WTC11 (cell line): ENCODE measurements at regions not wholly inside any gene's neighbourhood (a gene's known extent, or its start where the extent isn't known, plus 50 kb on each side); places are given as distances from the start of the nearest gene placed in this dataset.

ENCODE experiments used
- ATAC-seq: fragments of 200-7000 bp; cut with Tn5 transposase; 2 replicates; pipeline ENCODE4 v1.10.0; 2021; ENCODE audit warnings: mild to moderate bottlenecking, moderate library complexity
- CTCF ChIA-PET: fragments of 300-600 bp; sonication (Branson Sonifier 250); formaldehyde crosslinking; loops from one replicate; lab custom pipeline; 2021; ENCODE audit warnings: antibody characterized with exemption; lab: Charles Lee
- POLR2A ChIA-PET: fragments of 350-600 bp; sonication (Branson Sonifier 250); formaldehyde crosslinking; loops from one replicate; lab custom pipeline; 2021; ENCODE audit warnings: antibody characterized with exemption; lab: Charles Lee
- DNase-seq: peaks from one replicate; pipeline ENCODE4 v3.0.0; 2021; ENCODE audit warnings: low spot score
- H3K27ac Mint-ChIP-seq: 2 replicates; pipeline ENCODE4 v1.8.0; 2021; ENCODE audit warnings: mixed read lengths
- H3K27me3 Mint-ChIP-seq: 2 replicates; pipeline ENCODE4 v1.8.0; 2021; ENCODE audit warnings: low read depth, mild to moderate bottlenecking, moderate library complexity, mixed read lengths
- H3K36me3 Mint-ChIP-seq: 2 replicates; pipeline ENCODE4 v1.8.0; 2021; ENCODE audit warnings: mixed read lengths
- H3K4me1 Mint-ChIP-seq: 2 replicates; pipeline ENCODE4 v1.8.0; 2022; ENCODE audit warnings: mixed read lengths
- H3K4me3 Mint-ChIP-seq: 2 replicates; pipeline ENCODE4 v1.8.0; 2021; ENCODE audit warnings: mild to moderate bottlenecking, moderate library complexity, mixed read lengths
- H3K9me3 Mint-ChIP-seq: 2 replicates; pipeline ENCODE4 v1.8.0; 2021; ENCODE audit warnings: mixed read lengths
- ATF3 ChIP-seq: sonication (generic); formaldehyde crosslinking; conservative IDR thresholded peaks from 2 replicates; pipeline ENCODE4 v1.8.1; 2022; ENCODE audit warnings: mild to moderate bottlenecking, missing genetic modification reagents
- ATF6 ChIP-seq: sonication (generic); formaldehyde crosslinking; IDR thresholded peaks from 2 replicates; pipeline ENCODE4 v1.8.1; 2023; ENCODE audit warnings: mild to moderate bottlenecking, missing genetic modification reagents
- ESRRA ChIP-seq: sonication (generic); formaldehyde crosslinking; IDR thresholded peaks from 2 replicates; pipeline ENCODE4 v1.8.1; 2022; ENCODE audit warnings: mild to moderate bottlenecking, missing genetic modification reagents, borderline replicate concordance
- GTF2I ChIP-seq: fragments of 250-450 bp; sonication (Bioruptor Pico); conservative IDR thresholded peaks from 2 replicates; pipeline ENCODE4 v1.4.0; 2021; ENCODE audit warnings: mild to moderate bottlenecking
- IRF1 ChIP-seq: sonication (generic); formaldehyde crosslinking; IDR thresholded peaks from 2 replicates; pipeline ENCODE4 v1.8.0; 2023; ENCODE audit warnings: missing genetic modification reagents
- KAT7 ChIP-seq: sonication (generic); formaldehyde crosslinking; IDR thresholded peaks from 2 replicates; pipeline ENCODE4 v1.8.1; 2023; ENCODE audit warnings: missing genetic modification reagents, mild to moderate bottlenecking, borderline replicate concordance
- MYBL2 ChIP-seq: sonication (generic); formaldehyde crosslinking; IDR thresholded peaks from 2 replicates; pipeline ENCODE4 v1.8.1; 2023; ENCODE audit warnings: mild to moderate bottlenecking, moderate library complexity, missing genetic modification reagents
- NFYB ChIP-seq: sonication (generic); formaldehyde crosslinking; conservative IDR thresholded peaks from 2 replicates; pipeline ENCODE4 v1.8.0; 2022; ENCODE audit warnings: low read depth, missing genetic modification reagents
- NR1H2 ChIP-seq: sonication (generic); formaldehyde crosslinking; IDR thresholded peaks from 2 replicates; pipeline ENCODE4 v1.9.0; 2021; ENCODE audit warnings: mild to moderate bottlenecking, moderate library complexity, missing genetic modification reagents
- NR3C1 ChIP-seq: sonication (generic); formaldehyde crosslinking; conservative IDR thresholded peaks from 2 replicates; pipeline ENCODE4 v1.8.1; 2023; ENCODE audit warnings: low read depth, mild to moderate bottlenecking, missing genetic modification reagents
- ZBTB21 ChIP-seq: sonication (generic); formaldehyde crosslinking; IDR thresholded peaks from 2 replicates; pipeline ENCODE4 v1.8.1; 2023; ENCODE audit warnings: mild to moderate bottlenecking, missing genetic modification reagents, borderline replicate concordance
- ZNF138 ChIP-seq: sonication (generic); formaldehyde crosslinking; conservative IDR thresholded peaks from 2 replicates; pipeline ENCODE4 v1.8.1; 2022; ENCODE audit warnings: mild to moderate bottlenecking, moderate library complexity, missing genetic modification reagents
- TF ChIP-seq, protein P1 (sequence below): sonication (generic); formaldehyde crosslinking; IDR thresholded peaks from 2 replicates; pipeline ENCODE4 v1.8.1; 2023; ENCODE audit warnings: mild to moderate bottlenecking, missing genetic modification reagents, moderate library complexity
- TF ChIP-seq, protein P2 (sequence below): fragments of 250-450 bp; sonication (Bioruptor Pico); IDR thresholded peaks from 2 replicates; pipeline ENCODE4 v1.9.0; 2021; ENCODE audit warnings: mild to moderate bottlenecking, borderline replicate concordance
- TF ChIP-seq, protein P3 (sequence below): sonication (generic); formaldehyde crosslinking; IDR thresholded peaks from 2 replicates; pipeline ENCODE4 v1.8.1; 2023; ENCODE audit warnings: mild to moderate bottlenecking, missing genetic modification reagents, moderate library complexity
- TF ChIP-seq, protein P4 (sequence below): sonication (generic); formaldehyde crosslinking; IDR thresholded peaks from 2 replicates; pipeline ENCODE4 v1.8.0; 2022; ENCODE audit warnings: mild to moderate bottlenecking, missing genetic modification reagents

GRCh38 chr22:49278340-49278739 is 549.3 kb downstream of the BRD1 start (continued):
- TF ChIP-seq ESRRA (CRISPR knock-in tag): no peak
- TF ChIP-seq KAT7 (CRISPR knock-in tag): no peak
- TF ChIP-seq, protein P1, sequence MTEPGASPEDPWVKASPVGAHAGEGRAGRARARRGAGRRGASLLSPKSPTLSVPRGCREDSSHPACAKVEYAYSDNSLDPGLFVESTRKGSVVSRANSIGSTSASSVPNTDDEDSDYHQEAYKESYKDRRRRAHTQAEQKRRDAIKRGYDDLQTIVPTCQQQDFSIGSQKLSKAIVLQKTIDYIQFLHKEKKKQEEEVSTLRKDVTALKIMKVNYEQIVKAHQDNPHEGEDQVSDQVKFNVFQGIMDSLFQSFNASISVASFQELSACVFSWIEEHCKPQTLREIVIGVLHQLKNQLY (CRISPR knock-in tag): no peak
- TF ChIP-seq NFYB (CRISPR knock-in tag): no peak
- TF ChIP-seq, protein P2, sequence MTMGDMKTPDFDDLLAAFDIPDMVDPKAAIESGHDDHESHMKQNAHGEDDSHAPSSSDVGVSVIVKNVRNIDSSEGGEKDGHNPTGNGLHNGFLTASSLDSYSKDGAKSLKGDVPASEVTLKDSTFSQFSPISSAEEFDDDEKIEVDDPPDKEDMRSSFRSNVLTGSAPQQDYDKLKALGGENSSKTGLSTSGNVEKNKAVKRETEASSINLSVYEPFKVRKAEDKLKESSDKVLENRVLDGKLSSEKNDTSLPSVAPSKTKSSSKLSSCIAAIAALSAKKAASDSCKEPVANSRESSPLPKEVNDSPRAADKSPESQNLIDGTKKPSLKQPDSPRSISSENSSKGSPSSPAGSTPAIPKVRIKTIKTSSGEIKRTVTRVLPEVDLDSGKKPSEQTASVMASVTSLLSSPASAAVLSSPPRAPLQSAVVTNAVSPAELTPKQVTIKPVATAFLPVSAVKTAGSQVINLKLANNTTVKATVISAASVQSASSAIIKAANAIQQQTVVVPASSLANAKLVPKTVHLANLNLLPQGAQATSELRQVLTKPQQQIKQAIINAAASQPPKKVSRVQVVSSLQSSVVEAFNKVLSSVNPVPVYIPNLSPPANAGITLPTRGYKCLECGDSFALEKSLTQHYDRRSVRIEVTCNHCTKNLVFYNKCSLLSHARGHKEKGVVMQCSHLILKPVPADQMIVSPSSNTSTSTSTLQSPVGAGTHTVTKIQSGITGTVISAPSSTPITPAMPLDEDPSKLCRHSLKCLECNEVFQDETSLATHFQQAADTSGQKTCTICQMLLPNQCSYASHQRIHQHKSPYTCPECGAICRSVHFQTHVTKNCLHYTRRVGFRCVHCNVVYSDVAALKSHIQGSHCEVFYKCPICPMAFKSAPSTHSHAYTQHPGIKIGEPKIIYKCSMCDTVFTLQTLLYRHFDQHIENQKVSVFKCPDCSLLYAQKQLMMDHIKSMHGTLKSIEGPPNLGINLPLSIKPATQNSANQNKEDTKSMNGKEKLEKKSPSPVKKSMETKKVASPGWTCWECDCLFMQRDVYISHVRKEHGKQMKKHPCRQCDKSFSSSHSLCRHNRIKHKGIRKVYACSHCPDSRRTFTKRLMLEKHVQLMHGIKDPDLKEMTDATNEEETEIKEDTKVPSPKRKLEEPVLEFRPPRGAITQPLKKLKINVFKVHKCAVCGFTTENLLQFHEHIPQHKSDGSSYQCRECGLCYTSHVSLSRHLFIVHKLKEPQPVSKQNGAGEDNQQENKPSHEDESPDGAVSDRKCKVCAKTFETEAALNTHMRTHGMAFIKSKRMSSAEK (CRISPR knock-in tag): no peak
- TF ChIP-seq NR3C1 (CRISPR knock-in tag): no peak
- TF ChIP-seq IRF1 (CRISPR knock-in tag): no peak

DNA sequence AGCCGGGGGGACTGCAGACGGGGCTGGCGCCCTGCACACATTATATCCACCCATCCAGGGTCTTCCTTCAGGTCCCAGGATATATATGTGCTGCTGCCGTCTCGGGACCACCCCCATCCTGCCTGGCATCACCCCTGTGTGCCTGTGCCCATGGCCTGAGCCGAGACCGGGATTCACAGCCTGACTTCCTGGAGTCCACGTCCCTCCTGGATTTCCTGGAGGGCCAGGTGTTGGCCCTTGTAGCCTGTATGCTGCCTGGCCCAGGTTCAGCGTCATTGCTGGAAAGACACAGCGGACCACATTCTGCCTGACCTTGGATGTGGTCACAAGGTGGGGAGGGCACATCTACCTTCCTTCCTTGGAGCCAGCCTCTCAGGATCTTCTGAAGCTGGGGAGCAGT is 551.1 kb downstream of the BRD1 start:
- Mint-ChIP-seq H3K27ac (no peak overlapping the region), H3K36me3 (no peaks in the 10 kb centered on the region), H3K4me3 (no peak overlapping the region), H3K9me3 (0 out of 2 replicates have a peak, but pooled peaks cover 4% of the 10 kb centered on the region), H3K27me3 (peaks cover 35% of the 10 kb centered on the region), H3K4me1 (peaks cover 7% of the 10 kb centered on the region)
- DNase-seq (no peak), ATAC-seq (no peak)
- CTCF ChIA-PET: no interaction called here
- POLR2A ChIA-PET: no interaction called here
- TF ChIP-seq NR1H2 (CRISPR knock-in tag) (no peak), ATF3 (CRISPR knock-in tag) (no peak), MYBL2 (CRISPR knock-in tag) (no peak), ZBTB21 (no peak), GTF2I (no peak), ZNF138 (CRISPR knock-in tag) (no peak), ATF6 (CRISPR knock-in tag) (no peak)
- TF ChIP-seq, protein P3, sequence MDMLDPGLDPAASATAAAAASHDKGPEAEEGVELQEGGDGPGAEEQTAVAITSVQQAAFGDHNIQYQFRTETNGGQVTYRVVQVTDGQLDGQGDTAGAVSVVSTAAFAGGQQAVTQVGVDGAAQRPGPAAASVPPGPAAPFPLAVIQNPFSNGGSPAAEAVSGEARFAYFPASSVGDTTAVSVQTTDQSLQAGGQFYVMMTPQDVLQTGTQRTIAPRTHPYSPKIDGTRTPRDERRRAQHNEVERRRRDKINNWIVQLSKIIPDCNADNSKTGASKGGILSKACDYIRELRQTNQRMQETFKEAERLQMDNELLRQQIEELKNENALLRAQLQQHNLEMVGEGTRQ: no peak
- TF ChIP-seq, protein P4, sequence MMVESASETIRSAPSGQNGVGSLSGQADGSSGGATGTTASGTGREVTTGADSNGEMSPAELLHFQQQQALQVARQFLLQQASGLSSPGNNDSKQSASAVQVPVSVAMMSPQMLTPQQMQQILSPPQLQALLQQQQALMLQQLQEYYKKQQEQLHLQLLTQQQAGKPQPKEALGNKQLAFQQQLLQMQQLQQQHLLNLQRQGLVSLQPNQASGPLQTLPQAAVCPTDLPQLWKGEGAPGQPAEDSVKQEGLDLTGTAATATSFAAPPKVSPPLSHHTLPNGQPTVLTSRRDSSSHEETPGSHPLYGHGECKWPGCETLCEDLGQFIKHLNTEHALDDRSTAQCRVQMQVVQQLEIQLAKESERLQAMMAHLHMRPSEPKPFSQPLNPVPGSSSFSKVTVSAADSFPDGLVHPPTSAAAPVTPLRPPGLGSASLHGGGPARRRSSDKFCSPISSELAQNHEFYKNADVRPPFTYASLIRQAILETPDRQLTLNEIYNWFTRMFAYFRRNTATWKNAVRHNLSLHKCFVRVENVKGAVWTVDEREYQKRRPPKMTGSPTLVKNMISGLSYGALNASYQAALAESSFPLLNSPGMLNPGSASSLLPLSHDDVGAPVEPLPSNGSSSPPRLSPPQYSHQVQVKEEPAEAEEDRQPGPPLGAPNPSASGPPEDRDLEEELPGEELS (CRISPR knock-in tag): no peak
